ENCODE measurements at regions not wholly inside any gene's neighbourhood (a gene's known extent, or its start where the extent isn't known, plus 50 kb on each side); places are given as distances from the start of the nearest gene placed in this dataset.

GRCh38 chr15:38874464-38874863 lies 309.9 kb upstream of the RASGRP1 start:
- in situ Hi-C loops (cut with HindIII; ENCODE audit: extremely low pct_ligation_motif_present, low pct_unique_long_range_greater_than_20kb): no loop called here
- H3K27ac ChIP-seq (ENCODE audit: extremely low read length, insufficient read depth, low read length): no peak overlapping the region
- H3K4me2 ChIP-seq (ENCODE audit: low read depth, low read length): no peak overlapping the region
- no peaks in the 10 kb centered on the region for H3K27me3 ChIP-seq (ENCODE audit: control insufficient read depth in 1 of 2, insufficient read depth in 2 of 2, low read length in 2 of 2)
- no peak overlapping the region for H3K9ac ChIP-seq (ENCODE audit: insufficient read depth, low read depth, low read length)
- intact Hi-C loops (cut with micrococcal nuclease; ENCODE audit: unreplicated experiment): no loop called here
- no peaks in the 10 kb centered on the region for H3K36me3 ChIP-seq (replicated peaks in 1 of 2; ENCODE audit: control insufficient read depth in 1 of 2, insufficient read depth in 2 of 2, low read length in 2 of 2)
- no peak overlapping the region for H2AFZ ChIP-seq (ENCODE audit: low read length)
- H3K4me1 ChIP-seq (ENCODE audit: insufficient read depth, low read length): peaks cover 29% of the 10 kb centered on the region
- no peak for ATAC-seq
- H3K9me3 ChIP-seq (ENCODE audit: low read length): no peaks in the 10 kb centered on the region
- H4K20me1 ChIP-seq (ENCODE audit: insufficient read depth, low read length): no peaks in the 10 kb centered on the region
- no peak for FAIRE-seq
- POLR2A ChIA-PET: no interaction called here
- no TSS peak for BruUV-seq (replicated peaks)
- 0% methylated on average over 5 of the region's 5 CpGs for WGBS (ENCODE audit: low lambda C conversion rate)
- DNase-seq (ENCODE audit: low spot score): no peak
- no peak overlapping the region for H3K4me3 ChIP-seq (replicated peaks in 1 of 3; ENCODE audit: insufficient read depth in 1 of 3, low read depth in 2 of 3, low read length in 3 of 3)
- CTCF ChIA-PET (ENCODE audit: low intra/inter-chr PET ratio, low total read pairs): no interaction called here
- no peak for TF ChIP-seq SMAD1 (CRISPR knock-in tag; IDR thresholded peaks at IDR 0.05; ENCODE audit: borderline replicate concordance, low read depth)
- TF ChIP-seq, protein P1, sequence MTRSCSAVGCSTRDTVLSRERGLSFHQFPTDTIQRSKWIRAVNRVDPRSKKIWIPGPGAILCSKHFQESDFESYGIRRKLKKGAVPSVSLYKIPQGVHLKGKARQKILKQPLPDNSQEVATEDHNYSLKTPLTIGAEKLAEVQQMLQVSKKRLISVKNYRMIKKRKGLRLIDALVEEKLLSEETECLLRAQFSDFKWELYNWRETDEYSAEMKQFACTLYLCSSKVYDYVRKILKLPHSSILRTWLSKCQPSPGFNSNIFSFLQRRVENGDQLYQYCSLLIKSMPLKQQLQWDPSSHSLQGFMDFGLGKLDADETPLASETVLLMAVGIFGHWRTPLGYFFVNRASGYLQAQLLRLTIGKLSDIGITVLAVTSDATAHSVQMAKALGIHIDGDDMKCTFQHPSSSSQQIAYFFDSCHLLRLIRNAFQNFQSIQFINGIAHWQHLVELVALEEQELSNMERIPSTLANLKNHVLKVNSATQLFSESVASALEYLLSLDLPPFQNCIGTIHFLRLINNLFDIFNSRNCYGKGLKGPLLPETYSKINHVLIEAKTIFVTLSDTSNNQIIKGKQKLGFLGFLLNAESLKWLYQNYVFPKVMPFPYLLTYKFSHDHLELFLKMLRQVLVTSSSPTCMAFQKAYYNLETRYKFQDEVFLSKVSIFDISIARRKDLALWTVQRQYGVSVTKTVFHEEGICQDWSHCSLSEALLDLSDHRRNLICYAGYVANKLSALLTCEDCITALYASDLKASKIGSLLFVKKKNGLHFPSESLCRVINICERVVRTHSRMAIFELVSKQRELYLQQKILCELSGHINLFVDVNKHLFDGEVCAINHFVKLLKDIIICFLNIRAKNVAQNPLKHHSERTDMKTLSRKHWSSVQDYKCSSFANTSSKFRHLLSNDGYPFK (CRISPR knock-in tag; IDR thresholded peaks at IDR 0.05; ENCODE audit: borderline replicate concordance): no peak
- no peak for TF ChIP-seq HNF4G (IDR thresholded peaks at IDR 0.05; ENCODE audit: borderline replicate concordance, low read depth, low read length)
- no peak for TF ChIP-seq HNF4G (CRISPR knock-in tag; IDR thresholded peaks at IDR 0.05; ENCODE audit: borderline replicate concordance, low read depth)
- TF ChIP-seq CEBPG (CRISPR knock-in tag; IDR thresholded peaks at IDR 0.05): 0 out of 2 replicates have a peak, but pooled peaks have one; percentile 12
- TF ChIP-seq PCBP2 (optimal IDR thresholded peaks at IDR 0.05; ENCODE audit: low read depth, low read length, poor library complexity, severe bottlenecking): no peak
- TF ChIP-seq ARNT2 (CRISPR knock-in tag; IDR thresholded peaks at IDR 0.05; ENCODE audit: low read depth): no peak
- no peak for TF ChIP-seq GABPA (IDR thresholded peaks at IDR 0.05; ENCODE audit: low read depth, low read length)
- no peak for TF ChIP-seq GABPA (CRISPR knock-in tag; IDR thresholded peaks at IDR 0.05; ENCODE audit: low read depth)
- no peak for TF ChIP-seq ZNF720 (CRISPR knock-in tag; IDR thresholded peaks at IDR 0.05)
- no peaks in the 10 kb centered on the region for H3K79me2 ChIP-seq (ENCODE audit: insufficient read depth, low read length)
